Ecto neural progenitor cell (in vitro differentiated cells): ENCODE measurements at regions not wholly inside any gene's neighbourhood (a gene's known extent, or its start where the extent isn't known, plus 50 kb on each side); places are given as distances from the start of the nearest gene placed in this dataset.

Experiments used
- DNase-seq: peaks from one replicate; pipeline ENCODE4 v3.0.0-alpha.2; 2018; ENCODE audit warnings: low spot score

GRCh38 chr10:78623578-78624215, 445.1 kb upstream of the ZMIZ1 start:
- DNase-seq: no peak

- DNase-seq: no peak
Observed at GRCh38 chr10:78624791-78625190, 444.0 kb upstream of the ZMIZ1 start.

- DNase-seq: peak; percentile 58
Observed at GRCh38 chr10:78626471-78626870, 442.3 kb upstream of the ZMIZ1 start.

GRCh38 chr10:78627254-78627795, 441.4 kb upstream of the ZMIZ1 start:
- DNase-seq: no peak

- DNase-seq: no peak
Observed at GRCh38 chr10:78628976-78629375, 439.8 kb upstream of the ZMIZ1 start.

DNA sequence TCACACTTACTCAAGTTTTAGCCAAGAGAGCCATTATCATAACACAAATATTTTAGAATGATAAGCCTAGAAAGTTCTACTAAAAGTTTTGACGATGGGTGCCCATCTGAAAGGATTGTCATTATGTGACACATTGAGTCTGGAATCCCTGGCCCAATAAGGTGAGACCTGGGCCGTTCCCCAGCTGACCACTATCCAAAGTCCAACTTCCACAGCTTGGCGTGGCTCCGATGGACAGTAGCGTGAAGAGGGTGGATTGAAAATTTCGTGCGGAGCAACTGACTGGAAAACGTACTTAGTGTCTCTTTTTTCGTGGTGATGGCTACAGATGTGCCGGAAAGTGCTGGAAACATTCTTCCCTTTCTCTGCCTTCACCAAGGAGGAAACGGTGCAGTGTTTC, 439.0 kb upstream of the ZMIZ1 start:
- DNase-seq: no peak

DNA sequence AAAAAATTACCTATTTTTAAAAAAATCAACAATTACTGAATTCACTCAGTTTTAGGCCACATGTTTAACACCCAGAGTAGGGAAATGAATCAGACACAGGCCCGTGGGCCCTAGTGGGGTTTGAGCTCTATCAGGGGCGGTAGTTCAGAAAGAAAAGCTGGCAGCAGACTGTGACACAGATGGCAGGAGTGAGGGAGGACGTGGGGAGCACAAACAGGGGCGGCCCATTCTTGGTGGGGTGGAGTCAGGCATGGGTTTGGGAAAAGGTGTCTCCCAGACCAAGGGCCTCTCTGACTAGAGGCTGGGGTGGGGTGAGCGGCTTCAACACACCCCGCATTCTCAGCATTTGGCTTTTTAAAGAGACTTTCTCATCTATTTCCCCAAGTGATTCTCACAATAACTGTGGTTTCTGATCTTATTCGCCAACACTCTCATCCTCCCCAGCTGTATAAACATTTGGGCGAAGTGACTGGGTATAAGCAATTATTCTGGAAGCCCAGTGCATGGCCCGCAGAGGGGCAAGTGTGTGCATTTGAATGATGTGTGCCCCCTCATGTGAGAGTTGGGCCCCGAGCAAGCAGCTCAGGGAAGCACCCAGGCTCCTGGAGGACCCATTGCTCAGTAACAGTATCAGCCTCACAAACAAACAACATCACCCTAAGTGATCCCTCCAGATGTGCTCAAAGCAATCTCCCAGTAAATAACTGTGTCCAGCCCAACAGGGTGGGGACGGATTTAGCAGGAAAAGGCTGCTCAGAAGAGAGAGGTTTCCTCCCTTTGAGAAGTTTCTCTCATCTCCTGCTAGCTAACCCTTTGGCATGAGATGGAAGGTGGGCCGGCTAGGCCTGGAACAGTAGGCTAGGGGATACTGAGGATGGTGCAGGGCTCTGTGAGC, 437.6 kb upstream of the ZMIZ1 start:
- DNase-seq: peak; percentile 22

GRCh38 chr10:78634389-78634815, 434.4 kb upstream of the ZMIZ1 start:
- no peak for DNase-seq

- DNase-seq: no peak
Observed at GRCh38 chr10:78634835-78635234, 433.9 kb upstream of the ZMIZ1 start.

GRCh38 chr10:78639629-78640028, 429.1 kb upstream of the ZMIZ1 start:
- no peak for DNase-seq

DNA sequence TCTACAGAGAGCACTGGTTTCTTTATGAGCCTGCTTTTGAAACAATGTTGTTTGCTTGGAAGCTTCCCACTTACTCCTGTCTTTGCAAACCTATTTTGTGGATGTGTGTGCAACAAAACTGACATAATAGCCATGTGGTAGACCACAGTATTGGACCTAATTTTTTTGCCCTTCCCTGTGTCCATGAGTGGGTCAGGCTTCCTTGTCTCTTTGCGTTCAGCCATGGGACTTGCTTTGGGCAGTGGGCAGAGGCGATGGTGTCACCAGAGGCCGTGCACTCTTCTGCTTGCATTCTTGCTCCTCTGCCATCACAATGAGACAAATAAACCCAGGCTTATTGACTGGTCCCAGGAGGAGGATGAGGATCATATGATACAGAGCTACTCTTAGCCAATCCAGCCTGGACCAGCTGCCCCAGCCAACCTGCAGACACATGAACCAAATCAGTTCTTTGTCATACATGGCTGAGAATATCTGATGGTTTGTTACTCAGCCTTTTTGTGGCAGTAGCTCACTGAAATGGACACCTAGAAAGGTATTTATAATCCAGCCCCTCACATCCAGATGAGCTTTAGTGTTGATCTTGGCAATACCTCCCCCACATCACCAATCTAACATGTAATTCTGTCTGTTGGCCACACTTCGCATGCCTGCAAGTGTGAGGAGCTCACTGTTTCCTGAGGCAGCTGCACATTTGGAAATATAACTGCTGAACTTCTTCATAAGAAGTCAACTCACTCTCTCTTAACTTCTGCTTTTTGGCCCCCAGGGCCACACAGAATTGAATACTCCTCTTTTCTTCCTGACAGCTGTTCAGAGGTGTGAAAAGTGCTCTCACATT, 427.8 kb upstream of the ZMIZ1 start:
- no peak for DNase-seq

GRCh38 chr10:78641693-78642092, 427.1 kb upstream of the ZMIZ1 start:
- DNase-seq: no peak

DNA sequence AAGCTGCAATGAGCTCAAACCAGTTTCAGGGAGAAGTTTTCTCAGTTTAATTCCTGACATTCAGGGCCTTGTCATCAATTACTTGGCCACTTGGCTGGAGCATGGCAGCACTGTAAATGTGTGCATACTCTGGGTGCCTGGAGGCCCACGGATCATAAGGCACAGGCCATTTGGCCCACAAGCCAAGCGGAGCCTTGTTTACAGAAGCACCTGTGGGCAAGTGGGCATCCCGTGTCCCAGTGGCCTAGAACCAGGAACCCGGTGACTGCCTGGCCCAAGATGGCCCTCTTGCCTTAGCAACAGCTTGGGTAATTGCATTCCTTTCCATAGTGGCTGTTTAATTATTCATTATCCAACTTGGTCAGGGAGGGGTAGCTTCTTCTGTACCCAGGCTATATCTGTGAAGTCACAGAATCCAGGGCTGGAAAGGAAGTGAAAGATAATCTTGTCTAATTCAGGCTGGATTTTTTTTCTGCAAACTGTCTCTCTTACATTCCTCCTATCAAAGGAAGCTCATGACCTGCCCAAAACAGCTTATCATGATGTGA, 426.4 kb upstream of the ZMIZ1 start:
- DNase-seq: no peak

DNA sequence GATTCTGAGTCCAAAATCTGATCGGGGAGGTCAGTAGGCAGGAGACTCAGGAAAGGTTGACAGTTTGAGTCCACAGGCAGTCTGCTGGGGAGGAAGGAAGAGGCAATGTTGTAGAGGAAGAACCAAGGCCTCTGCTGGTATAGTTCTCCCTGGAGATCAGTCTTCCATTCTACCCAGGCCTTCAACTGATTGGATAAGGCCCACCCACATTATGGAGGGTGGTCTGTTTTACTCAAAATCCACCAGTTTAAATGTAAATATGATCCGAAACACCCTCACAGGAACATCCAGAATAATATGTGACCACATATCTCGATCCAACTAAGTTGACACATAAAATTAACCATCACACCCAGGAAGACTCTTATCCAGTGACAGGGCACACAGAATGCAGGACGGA, 425.3 kb upstream of the ZMIZ1 start:
- no peak for DNase-seq

- no peak for DNase-seq
Observed at GRCh38 chr10:78644550-78644949, 424.2 kb upstream of the ZMIZ1 start.

GRCh38 chr10:78645169-78645686, 423.5 kb upstream of the ZMIZ1 start:
- no peak for DNase-seq

- no peak for DNase-seq
Observed at GRCh38 chr10:78645975-78646374, 422.8 kb upstream of the ZMIZ1 start.

DNA sequence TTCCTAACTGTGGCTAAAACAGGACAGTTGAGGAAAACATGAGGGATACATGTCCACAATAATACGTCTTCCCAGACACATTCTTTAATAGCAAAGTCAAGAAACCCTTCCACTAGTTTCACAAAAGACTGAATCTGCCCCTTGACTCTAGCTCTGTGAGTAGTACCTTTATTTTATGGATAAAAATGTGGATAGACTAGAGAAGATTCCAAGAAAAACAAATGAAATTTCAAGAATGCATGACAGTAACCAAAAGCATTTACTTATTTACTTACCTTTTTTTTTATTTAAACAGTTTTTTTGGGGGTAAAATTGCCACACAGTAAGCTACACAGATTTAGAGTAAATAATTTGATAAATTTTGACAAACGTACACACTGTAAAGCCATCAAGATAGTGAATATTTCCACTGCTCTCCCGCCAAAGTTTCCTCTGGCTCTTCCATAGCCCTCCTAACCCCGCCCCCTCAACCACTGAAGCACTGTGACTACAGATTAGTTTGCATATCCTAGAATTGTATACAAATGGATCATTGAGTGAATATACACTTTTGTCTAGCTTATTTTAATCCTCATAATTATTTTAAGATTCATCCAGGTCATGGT, 420.4 kb upstream of the ZMIZ1 start:
- DNase-seq: no peak

DNA sequence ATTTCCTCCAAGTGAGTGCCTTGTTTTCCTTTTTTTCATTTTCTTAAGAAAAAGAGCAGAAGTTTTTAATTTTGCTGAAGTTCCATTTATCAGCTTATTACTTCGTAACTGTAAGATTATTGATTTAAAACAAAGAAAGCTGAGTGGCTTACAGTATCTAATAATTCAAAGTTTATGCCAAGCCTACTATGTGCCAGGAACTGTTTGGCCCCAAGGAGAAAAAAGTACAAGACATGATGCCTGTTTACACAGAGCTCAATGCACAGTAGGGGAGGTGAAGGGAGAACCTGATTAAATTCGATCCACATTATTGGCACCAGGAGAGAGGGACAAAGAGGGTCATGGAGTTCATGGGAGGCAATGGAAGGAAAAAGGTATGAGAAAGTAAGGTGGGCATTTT, 419.3 kb upstream of the ZMIZ1 start:
- DNase-seq: no peak

GRCh38 chr10:78650122-78650521, 418.6 kb upstream of the ZMIZ1 start:
- DNase-seq: no peak

DNA sequence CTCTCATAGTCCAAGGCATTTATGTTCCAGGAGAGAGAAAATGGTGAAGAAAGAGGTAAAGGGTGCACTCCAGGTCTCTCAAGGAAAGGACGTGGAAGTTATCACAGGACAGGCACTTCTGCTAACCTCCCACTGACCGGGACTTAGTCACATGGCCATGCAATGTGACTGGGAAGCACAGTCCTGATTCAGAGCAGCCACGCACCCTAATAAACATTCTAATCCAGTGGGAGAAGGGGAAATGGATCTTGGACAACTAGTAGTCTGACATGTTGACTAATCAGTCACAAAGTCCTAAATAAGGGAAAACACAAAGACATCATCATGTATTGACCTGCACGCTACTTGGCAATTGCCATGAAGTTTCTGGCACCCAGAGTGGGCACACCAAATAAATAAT, 417.5 kb upstream of the ZMIZ1 start:
- DNase-seq: no peak
